Esophagus muscularis mucosa (tissue), 4 donors: ENCODE measurements at regions not wholly inside any gene's neighbourhood (a gene's known extent, or its start where the extent isn't known, plus 50 kb on each side); places are given as distances from the start of the nearest gene placed in this dataset.

ENCODE experiments used
- DNase-seq: peaks from one replicate; pipeline ENCODE4 v3.0.0-alpha.2; 2017; ENCODE audit errors: extremely low spot score
- H3K27ac ChIP-seq, 4 donors: fragments of 200-600 bp; sonication (generic); replicated peaks in 1 of 4; 1 replicate in 3 of 4; 2 replicates in 1 of 4; pipeline ENCODE4 v1.5.1; 2016 to 2019; ENCODE audit warnings: mild to moderate bottlenecking in 1 of 4
- H3K27me3 ChIP-seq, 4 donors: fragments of 200-600 bp; sonication (generic); one replicate each; pipeline versions ENCODE4 v1.5.1 to v1.6.0; 2016 to 2019
- H3K36me3 ChIP-seq, 4 donors: fragments of 200-600 bp; sonication (generic); one replicate each; pipeline ENCODE4 v1.5.1; 2016 to 2019
- H3K4me1 ChIP-seq, 4 donors: fragments of 200-600 bp; sonication (generic); one replicate each; pipeline ENCODE4 v1.5.1; 2016 to 2019
- H3K4me3 ChIP-seq, 4 donors: fragments of 200-600 bp; sonication (generic); 1 replicate in 2 of 4; 2 replicates in 2 of 4; pipeline ENCODE4 v1.5.1; 2016 to 2019; ENCODE audit warnings: mild to moderate bottlenecking in 4 of 4, moderate library complexity in 1 of 4
- H3K9me3 ChIP-seq, 4 donors: fragments of 200-600 bp; sonication (generic); 1 replicate in 3 of 4; 2 replicates in 1 of 4; pipeline ENCODE4 v1.5.1; 2016 to 2019
- CTCF ChIP-seq, 3 experiments: fragments of 200-600 bp in 2 of 3; fragments of 450-650 bp in 1 of 3; sonication (generic) in 2 of 3; IDR thresholded peaks; one replicate each; pipeline ENCODE4 v1.5.1; 2017 to 2019; ENCODE audit warnings: antibody characterized with exemption in 3 of 3, mild to moderate bottlenecking in 2 of 3, moderate library complexity in 1 of 3
- EP300 ChIP-seq: sonication (generic); formaldehyde crosslinking; IDR thresholded peaks from one replicate; pipeline ENCODE4 v1.6.1; 2017; ENCODE audit warnings: antibody characterized with exemption
- POLR2A ChIP-seq: fragments of 450-650 bp; IDR thresholded peaks from one replicate; pipeline ENCODE4 v1.6.1; 2017; ENCODE audit warnings: antibody characterized with exemption, moderate library complexity, mild to moderate bottlenecking, low read depth
- POLR2AphosphoS5 ChIP-seq, 2 donors: sonication (generic); formaldehyde crosslinking; IDR thresholded peaks; one replicate each; pipeline ENCODE4 v1.6.1; 2017; ENCODE audit warnings: antibody characterized with exemption in 2 of 2
- WGBS: methylation state at CpG from one replicate; pipeline ENCODE4 v1.1.5; 2018; 5-methylcytosine and 5-hydroxymethylcytosine counted together
- intact Hi-C: fragments of 100-400 bp; cut with DNase I; formaldehyde crosslinking; loops from one replicate; pipeline ENCODE4 v1.15.1; 2023

- intact Hi-C loops: no loop called here
- Histone ChIP-seq H3K27me3 (no peaks in the 10 kb centered on the region), H3K36me3 (no peaks in the 10 kb centered on the region), H3K9me3 (no peaks in the 10 kb centered on the region), H3K27ac (no peak overlapping the region), H3K4me1 (no peaks in the 10 kb centered on the region), H3K4me3 (no peak overlapping the region)
- TF ChIP-seq POLR2AphosphoS5 (IDR thresholded peaks at IDR 0.05): no peak
- no peak for TF ChIP-seq EP300
- TF ChIP-seq CTCF (IDR thresholded peaks at IDR 0.05): no peak
- TF ChIP-seq POLR2A: no peak
- DNase-seq: no peak
Observed at GRCh38 chr14:53670701-53671100, 285.9 kb downstream of the BMP4 start.

- WGBS: 56% methylated on average over 5 of the region's 5 CpGs
- Histone ChIP-seq H3K4me1 (no peaks in the 10 kb centered on the region), H3K9me3 (no peaks in the 10 kb centered on the region), H3K4me3 (no peak overlapping the region), H3K27me3 (no peaks in the 10 kb centered on the region), H3K27ac (no peak overlapping the region), H3K36me3 (no peaks in the 10 kb centered on the region)
- intact Hi-C loops: no loop called here
- DNase-seq: no peak
- TF ChIP-seq EP300 (no peak), POLR2A (no peak)
Observed at GRCh38 chr14:53668897-53669296, 287.7 kb downstream of the BMP4 start.

GRCh38 chr14:53663709-53664108 is 292.9 kb downstream of the BMP4 start:
- no peaks in the 10 kb centered on the region for H3K36me3 ChIP-seq
- TF ChIP-seq POLR2A: no peak
- no peak for TF ChIP-seq POLR2AphosphoS5 (IDR thresholded peaks at IDR 0.05)
- TF ChIP-seq CTCF (IDR thresholded peaks at IDR 0.05): no peak
- no peak for TF ChIP-seq EP300
- H3K27me3 ChIP-seq: no peaks in the 10 kb centered on the region
- no peak overlapping the region for H3K27ac ChIP-seq
- no peak overlapping the region for H3K4me3 ChIP-seq
- no peak for DNase-seq
- intact Hi-C loops: no loop called here
- 71% methylated on average over 3 of the region's 3 CpGs for WGBS
- H3K4me1 ChIP-seq: no peaks in the 10 kb centered on the region
- no peaks in the 10 kb centered on the region for H3K9me3 ChIP-seq

GRCh38 chr14:53655080-53655785 is 301.4 kb downstream of the BMP4 start:
- no peak overlapping the region for H3K4me3 ChIP-seq
- intact Hi-C loops: no loop called here
- no peaks in the 10 kb centered on the region for H3K27me3 ChIP-seq
- H3K9me3 ChIP-seq: no peaks in the 10 kb centered on the region
- DNase-seq: no peak
- no peaks in the 10 kb centered on the region for H3K36me3 ChIP-seq
- no peaks in the 10 kb centered on the region for H3K4me1 ChIP-seq
- no peak overlapping the region for H3K27ac ChIP-seq
- TF ChIP-seq EP300 (no peak), CTCF (IDR thresholded peaks at IDR 0.05) (no peak), POLR2A (no peak), POLR2AphosphoS5 (IDR thresholded peaks at IDR 0.05) (no peak)
- WGBS: 88% methylated on average over 3 of the region's 3 CpGs

- intact Hi-C loops: no loop called here
- Histone ChIP-seq H3K36me3 (no peaks in the 10 kb centered on the region), H3K9me3 (no peaks in the 10 kb centered on the region), H3K4me3 (no peak overlapping the region), H3K27ac (no peak overlapping the region), H3K27me3 (no peaks in the 10 kb centered on the region), H3K4me1 (no peaks in the 10 kb centered on the region)
- 75% methylated on average over 1 of the region's 1 CpG for WGBS
- no peak for DNase-seq
- TF ChIP-seq POLR2AphosphoS5 (IDR thresholded peaks at IDR 0.05) (no peak), CTCF (IDR thresholded peaks at IDR 0.05) (no peak), POLR2A (no peak), EP300 (no peak)
Observed at GRCh38 chr14:53652068-53652467, 304.6 kb downstream of the BMP4 start.
